NCI-H226 (cell line): ENCODE measurements at regions not wholly inside any gene's neighbourhood (a gene's known extent, or its start where the extent isn't known, plus 50 kb on each side); places are given as distances from the start of the nearest gene placed in this dataset.
A peak's percentile ranks its signal among the peaks of the same experiment; 100 is the strongest.

Source experiments
- DNase-seq: peaks from one replicate; pipeline ENCODE4 v3.0.0-alpha.2; 2015

- no peak for DNase-seq
These were observed 1826.2 kb upstream of the CDH6 start for GRCh38 chr5:29367176-29367833.

- no peak for DNase-seq
These were observed 1842.3 kb upstream of the CDH6 start for GRCh38 chr5:29351170-29351569.

DNA sequence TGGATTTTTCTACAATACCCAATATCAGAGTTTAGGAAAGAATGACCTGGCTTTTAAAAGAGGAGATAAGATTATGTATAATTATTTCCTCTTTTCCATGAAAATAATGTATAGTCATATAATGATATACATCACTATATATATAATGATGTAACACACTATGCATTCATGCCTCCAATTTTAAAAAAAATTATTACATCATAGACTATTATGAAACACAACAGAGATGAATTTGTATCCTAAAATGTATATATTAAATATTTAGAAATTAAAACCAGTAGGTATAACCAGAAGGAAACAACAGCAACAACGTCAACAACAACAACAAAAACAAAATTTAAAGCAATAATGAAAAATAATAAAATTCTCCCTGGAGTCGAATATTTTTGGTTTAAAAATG lies 1856.5 kb upstream of the CDH6 start:
- DNase-seq = no peak

DNA sequence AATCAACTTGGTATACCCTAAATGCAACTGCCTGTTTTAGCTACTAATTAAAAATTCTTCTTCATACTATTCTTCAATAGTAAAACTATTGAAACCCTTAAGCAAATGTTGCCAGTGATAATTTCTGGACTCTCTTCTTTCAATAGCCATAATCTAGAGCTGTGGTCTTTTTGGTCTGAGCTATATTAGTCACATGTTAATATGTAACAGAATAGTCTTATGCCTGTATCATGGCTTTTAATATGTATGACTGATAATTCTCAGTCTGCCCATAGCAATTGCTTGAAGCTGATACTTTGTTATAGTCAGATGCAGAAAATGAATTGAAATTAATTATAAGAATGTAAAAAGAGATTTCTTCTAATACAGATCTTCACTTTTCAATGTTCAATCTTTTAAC lies 1871.9 kb upstream of the CDH6 start:
- DNase-seq = no peak

DNA sequence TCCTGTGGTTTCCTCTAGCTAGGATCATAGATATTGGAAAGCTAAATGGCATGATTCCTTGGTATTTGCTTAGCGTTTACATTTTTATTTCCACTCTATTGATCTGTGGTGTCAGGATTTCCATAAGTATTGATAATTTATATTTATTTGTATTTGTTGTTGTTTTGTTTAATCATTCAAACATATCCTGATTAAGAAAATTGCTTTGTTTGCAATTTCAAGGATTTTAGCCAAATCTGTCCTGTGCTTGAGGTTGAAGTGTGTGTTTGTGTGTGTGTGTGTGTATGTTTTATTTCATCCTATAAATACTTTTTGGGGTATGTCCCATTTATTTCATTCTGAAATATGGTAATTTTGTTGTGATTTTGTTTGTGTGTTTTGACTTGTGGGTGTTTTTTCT lies 1884.1 kb upstream of the CDH6 start:
- DNase-seq = no peak

DNA sequence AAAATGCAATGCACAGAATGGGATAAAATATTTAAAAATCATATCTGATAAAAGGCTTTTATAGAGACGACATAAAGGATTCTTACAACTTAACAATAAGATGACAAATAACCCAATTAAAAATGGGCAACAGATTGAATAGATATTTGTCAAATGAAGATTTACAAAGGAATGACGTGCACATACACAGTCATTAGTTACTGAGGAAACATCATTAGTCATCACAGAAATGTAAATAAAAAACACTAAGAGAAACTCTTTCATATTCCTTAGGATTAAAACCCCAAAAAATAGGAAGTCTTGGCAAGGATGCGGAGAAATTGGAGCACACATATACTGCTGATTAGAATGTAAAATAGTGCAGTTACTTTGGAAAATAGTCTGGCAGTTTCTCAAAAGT lies 1886.0 kb upstream of the CDH6 start:
- DNase-seq = no peak

DNA sequence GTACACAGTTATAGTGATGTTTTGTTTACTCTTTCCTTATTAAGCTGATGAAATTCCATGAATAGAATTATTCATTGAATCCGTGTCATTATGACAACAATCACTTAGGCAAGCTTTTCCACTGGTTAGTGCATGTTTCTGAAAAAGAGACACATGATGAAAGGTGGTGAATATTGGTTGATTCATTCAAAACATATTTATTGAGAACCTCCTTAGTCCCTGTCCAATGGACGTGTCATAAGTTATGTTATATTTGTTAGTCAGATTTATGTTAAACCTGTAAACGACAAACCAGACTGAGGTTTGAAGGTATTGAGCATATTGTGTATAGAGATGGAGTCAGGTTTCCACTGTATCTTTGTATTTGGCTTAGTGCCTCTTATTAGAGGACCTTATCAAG lies 1888.9 kb upstream of the CDH6 start:
- no peak for DNase-seq

DNA sequence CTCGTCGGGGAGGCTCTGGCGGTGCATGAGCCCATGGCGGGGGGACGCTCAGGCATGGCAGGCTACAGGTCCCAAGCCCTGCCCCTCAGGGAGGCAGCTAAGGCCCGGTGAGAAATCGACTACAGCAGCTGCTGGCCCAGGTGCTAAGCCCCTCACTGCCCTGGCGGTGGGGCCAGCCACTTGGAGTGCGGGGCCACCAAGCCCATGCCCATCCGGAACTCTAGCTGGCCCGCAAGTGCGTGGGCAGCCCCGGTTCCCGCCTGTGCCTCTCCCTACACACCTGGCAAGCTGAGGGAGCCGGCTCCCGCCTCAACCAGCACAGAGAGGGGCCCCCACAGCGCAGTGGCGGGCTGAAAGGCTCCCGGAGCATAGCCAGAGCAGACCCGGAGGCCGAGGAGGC lies 1896.9 kb upstream of the CDH6 start:
- DNase-seq = no peak

- DNase-seq = no peak
These were observed 1915.8 kb upstream of the CDH6 start for GRCh38 chr5:29277642-29278041.

GRCh38 chr5:29276371-29276770 lies 1917.1 kb upstream of the CDH6 start:
- DNase-seq = peak; percentile 61

DNA sequence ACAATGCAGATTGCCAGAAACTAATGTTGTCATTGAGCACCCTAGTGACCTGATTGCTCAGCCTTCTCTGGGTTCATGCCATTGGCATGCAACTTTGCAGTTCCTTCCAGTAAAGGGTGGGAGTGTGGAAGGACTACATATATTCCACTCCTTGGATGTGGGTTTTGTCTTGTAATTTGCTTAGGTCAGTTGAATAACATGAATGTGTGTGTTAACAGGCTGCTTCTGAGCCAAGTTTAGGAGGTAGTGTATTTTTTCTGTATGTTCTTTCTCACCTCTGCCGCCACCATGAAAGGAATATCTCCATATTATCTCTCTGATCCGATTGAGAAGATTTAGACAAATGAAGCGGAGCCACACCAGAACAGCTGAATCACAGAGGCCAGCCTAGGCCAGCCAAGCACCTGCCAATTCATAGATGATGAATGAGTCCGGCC lies 1929.6 kb upstream of the CDH6 start:
- peak; percentile 78 for DNase-seq

DNA sequence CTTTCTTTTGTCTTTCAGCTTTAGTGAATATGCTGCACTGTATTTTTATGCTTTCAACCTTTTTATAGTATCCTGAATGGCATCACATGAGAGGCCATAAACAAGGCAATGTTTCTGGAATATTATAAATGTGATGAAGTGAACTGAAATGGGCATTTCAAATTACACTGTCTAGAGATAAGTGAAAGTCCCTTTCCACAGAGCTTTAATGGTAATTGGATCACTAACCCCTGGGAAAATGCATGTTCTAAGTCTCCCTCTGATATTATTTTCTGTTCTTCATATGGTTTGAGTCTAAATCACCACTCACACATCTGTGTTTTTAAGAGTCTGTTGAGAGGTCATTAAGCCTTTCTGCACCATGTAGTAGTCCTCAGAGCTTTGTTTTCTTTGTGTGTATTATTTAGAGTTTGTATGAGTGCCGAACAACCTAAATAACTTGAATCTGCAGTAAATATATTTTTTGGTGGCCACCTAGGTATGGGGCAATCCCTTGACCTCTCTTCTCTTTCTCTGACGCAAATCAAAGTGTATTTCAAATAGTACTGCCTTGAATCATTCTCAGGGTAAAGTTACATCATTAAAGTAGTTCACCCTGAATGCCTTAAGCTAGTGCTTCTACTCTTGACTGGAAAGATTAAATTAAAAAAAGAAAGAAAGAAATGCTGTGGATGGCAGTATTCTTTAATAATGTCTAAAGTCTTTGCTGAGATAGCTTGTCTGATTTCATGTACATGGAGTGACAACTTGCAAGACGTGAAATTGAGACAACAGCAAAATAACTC lies 1931.0 kb upstream of the CDH6 start:
- DNase-seq = peak; percentile 92

GRCh38 chr5:29261213-29261612 lies 1932.3 kb upstream of the CDH6 start:
- DNase-seq = no peak

GRCh38 chr5:29252390-29252789 lies 1941.1 kb upstream of the CDH6 start:
- DNase-seq = no peak

DNA sequence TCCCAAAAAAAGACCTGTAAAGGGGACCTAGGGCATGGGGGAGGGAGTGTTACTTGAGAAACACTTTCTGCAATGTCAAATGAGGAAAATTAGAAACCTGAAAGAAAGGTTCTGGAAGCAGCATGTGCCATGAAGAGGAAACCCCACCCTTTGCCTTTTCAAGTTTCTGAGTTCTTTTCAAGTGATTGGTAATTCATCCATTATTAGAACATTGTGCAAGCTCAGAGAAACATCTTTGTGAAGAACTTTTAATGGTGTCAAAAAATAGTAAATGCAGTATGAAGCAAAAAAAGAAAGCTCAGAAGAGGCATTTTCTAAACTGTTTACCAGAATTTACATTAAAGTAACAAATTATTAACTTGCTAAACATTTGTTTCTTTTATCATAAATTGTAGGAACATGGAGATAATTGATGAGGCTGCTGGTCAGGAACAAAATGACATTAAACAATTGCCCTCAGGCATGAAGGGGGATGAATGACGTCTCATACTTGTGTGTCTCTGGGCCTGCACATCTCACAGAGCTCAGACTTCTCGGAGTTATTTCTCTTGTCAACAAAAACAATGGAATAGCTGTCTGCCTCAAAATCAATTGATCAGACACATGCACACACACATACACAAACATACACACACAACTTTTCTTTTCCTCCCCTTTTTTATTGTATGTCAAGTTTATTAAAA lies 1946.0 kb upstream of the CDH6 start:
- no peak for DNase-seq

- DNase-seq = peak; percentile 50
These were observed 1953.1 kb upstream of the CDH6 start for GRCh38 chr5:29240379-29240778.

DNA sequence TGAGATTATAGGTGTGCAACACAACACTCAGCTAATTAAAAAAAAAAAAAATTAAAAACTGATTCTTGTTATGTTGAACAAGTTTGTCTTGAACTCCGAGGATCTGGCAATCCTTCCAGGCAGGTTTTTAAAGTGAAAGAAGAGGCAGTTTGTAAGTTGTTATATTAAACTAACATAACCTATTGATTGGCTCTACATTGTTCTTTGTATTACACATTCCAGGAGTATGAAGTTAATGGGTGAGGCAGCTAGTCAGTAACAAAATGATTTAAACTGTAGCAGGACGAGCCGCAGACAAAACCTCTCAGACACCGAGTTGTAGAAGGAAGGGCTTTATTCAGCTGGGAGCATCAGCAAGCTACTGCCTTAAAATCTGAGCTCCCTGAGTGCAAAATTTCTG lies 1953.9 kb upstream of the CDH6 start:
- no peak for DNase-seq

DNA sequence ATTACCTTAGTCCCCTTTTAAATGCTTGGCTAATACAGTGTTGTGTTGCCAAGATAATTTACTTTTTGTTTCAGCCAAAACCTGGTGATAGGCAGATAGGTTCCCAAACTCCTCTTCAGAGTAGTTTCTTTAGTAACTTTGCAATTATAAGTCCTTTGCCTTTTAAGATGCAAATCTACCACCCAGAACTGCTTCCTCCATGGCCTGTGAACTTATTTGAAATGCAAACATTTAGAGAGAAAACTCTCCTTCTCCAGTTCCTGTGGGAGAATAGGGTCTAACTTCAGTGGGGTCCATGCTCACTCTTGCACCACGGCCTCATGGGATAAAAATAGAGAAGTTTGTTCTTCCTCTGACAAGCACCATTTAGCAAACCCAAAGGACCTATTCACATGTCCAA lies 1955.4 kb upstream of the CDH6 start:
- DNase-seq = no peak

- no peak for DNase-seq
These were observed 1962.3 kb upstream of the CDH6 start for GRCh38 chr5:29231154-29231553.

GRCh38 chr5:29230591-29230990 lies 1962.9 kb upstream of the CDH6 start:
- no peak for DNase-seq

DNA sequence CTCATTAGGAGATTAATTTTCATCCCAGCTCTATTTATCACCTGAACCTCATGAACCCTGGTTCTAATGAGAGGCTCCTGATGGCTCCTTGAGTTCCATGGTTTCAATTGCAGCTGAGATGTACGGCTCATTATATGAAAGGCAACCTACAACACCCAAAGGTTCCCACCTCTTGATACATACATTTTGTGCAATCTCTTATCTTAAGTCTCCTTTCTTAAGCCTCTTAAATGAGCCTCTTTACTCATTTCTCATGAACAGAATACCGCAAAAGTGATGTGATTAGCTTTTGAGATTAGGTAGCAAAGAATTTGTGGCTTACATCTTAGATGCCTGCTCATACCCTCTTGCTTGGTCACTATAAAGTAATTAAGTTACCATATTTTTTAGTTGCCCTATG lies 1964.0 kb upstream of the CDH6 start:
- DNase-seq = no peak

DNA sequence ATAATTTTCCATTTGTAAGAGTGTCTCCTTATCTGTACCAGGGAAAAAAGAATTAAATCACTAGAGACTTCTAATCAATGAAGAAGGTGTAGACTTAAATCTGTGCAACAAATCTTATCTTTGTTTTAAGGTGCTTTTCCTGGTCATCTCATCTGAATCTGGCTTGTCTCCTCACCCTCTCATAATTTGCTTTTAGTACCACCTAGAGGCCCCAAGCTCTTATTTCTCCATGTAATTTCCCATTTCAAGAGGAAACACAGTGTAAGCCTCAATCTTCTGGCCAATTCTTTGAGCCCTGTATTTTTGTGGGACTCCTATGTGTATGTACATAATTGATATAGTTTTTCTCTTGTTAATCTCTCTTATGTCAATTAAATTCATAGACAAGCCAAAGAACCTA lies 1975.3 kb upstream of the CDH6 start:
- peak; percentile 9 for DNase-seq

DNA sequence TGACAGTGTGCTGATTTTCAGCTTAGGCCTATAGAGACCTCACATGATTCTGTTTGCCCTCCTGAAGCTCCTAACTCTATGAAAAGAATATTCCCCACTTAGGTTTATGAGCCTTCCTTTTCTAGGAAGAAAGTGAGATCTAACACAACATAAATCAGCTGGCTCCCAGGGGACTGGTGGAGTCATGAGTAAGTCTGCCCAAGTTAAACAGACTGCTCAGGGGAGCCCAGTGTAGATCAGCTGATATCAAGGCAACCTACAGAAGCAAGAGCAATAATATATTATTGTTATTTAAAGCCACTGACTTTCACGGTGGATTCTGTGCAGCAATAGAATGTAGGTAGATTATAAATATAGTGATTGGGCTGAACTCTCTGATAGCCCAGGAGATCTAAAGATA lies 1978.6 kb upstream of the CDH6 start:
- no peak for DNase-seq

- DNase-seq = no peak
These were observed 1980.0 kb upstream of the CDH6 start for GRCh38 chr5:29213475-29213874.
